HPDE6-E6E7 (cell line): ENCODE measurements at regions not wholly inside any gene's neighbourhood (a gene's known extent, or its start where the extent isn't known, plus 50 kb on each side); places are given as distances from the start of the nearest gene placed in this dataset.

Source experiments
- DNase-seq: peaks from one replicate; pipeline ENCODE4 v3.0.0; 2011; ENCODE audit warnings: missing footprints; ENCODE audit errors: extremely low spot score

DNA sequence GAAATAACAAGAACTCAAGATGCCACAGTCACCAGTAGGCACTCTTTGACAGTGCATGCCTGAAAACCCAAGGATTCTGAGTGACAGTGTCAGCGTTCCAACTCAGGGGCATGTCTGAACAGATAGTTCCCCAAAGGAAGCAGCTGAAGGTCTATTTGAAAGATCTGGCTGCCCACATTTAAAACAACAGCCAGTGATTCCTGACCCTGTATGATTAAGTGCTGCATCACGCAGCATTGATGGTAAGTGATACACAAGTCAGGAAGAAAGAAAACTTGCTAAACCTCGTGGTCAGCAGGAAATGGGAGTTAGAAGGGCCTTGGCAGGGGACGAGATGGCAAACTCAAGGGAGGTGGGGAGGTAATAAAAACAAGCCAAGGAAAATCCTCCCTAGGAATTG, 1013.1 kb downstream of the TYW1 start:
- DNase-seq, result no peak

DNA sequence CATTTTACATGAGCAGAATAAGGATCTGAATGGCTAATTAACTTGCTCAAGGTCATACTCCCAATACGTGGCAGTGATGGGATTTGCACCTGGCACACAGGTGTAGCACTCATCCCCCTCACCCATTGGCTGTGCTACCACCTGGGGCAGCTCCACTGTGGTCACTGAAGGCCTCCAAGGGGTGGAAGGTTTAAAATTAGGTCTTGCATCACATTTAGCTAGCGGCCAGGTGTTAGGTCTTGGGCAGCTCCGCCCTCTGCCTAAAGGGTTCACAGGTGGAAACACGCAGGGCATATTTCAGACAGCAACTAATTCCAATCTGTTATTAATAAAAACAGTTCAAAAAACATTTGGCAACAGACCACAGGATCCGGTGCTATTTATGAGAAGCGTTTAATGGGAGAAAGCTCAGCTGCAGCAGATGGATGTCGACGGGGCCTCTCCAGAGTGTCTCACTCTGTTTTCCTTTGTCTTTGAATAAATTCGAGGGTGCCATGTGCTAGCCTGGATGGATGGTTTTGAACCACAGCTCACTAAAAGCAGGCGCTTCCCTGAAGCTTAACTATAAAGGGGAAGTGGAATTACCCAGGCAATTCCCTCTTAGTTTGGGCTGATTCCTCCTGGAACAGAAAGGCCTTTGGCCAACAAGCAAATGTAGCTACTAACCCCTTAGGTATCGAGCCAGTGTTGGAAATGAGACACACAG, 1017.6 kb downstream of the TYW1 start:
- DNase-seq, result no peak

DNA sequence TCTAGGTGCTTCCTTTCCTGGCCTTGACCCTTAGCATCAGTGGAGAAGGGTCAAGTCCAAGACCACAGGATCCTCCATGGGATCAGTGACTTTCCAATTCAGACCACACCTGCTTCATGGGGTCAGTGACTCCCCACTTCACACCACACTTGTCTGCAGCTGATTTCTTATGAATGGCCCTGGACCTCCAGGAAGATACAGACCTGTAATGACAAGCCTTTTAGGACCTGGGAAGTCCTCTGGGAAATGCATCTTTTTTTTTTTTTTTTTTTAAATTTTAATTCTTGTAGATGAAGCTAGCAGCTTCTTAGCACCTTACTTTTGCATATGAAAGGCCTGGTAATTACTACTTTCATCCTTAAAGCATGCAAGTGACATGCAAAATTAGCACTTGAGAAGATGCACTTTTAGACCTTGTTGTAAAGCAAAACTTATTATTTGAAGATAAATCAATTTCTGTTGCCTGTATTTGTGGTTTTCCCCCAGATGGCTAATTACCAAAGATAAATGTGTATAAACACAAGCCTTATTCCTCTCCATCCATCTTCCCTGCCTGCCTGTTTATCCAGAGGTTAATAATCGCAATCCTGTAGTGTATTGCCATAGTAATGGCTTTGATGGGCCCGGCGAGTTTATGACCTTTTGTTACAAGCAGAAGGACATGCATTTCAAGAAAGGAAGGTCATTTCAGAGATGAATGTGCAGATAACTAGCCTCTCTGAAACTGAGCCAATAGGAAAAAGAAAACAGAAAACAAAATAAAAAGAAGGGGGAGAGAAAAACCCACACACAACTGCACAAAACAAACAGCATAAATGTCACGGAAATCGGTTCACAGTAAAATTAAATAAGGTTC, 1018.7 kb downstream of the TYW1 start:
- DNase-seq, result no peak

DNA sequence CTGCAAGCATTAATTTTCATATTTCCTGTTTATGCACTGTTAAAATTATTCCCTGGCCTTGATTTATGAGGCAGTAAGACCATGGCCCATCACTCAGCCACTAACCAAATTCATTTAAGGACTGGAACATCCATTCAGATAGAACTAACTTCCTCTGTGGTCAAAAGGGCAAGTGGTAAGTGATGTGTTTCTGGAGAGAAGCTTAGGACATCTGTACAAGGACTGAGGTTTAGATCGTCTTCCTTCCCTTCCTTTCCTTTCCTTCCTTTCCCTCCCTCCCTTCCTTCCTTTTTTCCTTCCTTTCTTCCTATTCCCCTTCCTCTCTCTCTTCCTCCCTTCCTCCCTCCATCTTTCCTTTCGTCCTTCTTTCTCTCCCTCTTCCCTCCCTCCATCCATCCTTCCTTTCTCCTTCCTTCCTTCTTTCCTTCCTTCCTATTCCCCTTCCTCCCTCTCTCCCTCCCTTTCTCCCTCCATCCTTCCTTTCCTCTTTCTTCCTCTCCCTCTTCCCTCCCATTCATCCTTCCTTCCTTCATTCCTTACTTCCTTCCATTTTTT, 1019.4 kb downstream of the TYW1 start:
- DNase-seq, result no peak

DNA sequence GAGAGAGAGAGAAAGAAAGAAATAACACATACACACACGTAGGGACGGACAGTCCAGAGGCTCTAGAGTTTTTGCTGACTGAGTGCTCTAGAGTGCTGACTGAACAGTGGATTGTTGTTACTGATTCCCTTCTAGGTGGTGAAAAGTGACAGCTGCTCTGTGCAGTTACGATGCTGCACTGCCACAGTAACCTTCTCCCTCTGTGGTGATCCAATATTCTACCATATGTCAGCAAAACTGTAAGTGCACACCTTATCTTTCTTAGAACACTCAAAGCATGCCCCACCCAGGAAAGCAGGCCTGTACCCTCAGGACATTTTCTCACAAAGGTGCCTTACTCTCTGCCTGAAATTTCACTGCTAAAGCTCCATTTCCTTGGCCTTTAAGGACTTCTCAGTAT, 1023.5 kb downstream of the TYW1 start:
- DNase-seq, result no peak

DNA sequence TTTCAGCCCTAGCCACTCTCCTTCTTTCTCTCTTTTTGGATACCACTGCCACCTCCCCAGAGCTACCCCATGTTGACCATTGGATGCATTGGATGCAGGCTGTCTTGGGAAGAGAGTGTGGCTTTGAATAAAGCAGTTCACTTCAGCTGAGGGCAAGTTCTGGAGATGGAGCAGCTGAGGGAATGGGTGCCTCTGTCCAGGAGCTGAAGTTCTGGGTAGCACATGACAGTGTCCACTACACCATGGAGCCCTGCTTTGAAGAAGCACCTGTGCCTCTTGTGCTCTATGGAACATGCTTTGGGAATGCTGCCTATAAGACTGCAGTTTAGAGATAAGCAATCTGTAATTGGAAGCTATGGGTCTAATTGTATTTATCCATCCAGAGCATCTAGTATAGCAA, 1028.7 kb downstream of the TYW1 start:
- no peak for DNase-seq

DNA sequence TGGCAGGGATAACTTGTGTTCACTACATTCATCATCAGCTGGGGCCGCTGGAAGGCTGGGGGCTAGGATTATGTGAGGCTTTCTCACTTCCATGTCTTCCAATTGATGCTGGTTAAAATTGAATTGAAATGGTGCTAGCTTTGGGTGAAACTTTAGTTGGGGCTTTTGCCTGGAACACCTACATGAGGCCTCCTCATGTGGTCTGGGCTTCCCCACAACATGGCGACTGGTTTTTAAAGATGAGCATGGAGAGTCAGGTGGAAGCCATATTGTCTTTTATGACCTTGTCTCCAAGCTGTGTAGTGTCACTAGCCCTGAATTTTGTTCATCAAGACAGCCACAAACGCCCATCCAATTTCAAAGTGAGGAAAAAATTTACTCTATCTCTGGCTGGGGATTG, 1033.9 kb downstream of the TYW1 start:
- no peak for DNase-seq

DNA sequence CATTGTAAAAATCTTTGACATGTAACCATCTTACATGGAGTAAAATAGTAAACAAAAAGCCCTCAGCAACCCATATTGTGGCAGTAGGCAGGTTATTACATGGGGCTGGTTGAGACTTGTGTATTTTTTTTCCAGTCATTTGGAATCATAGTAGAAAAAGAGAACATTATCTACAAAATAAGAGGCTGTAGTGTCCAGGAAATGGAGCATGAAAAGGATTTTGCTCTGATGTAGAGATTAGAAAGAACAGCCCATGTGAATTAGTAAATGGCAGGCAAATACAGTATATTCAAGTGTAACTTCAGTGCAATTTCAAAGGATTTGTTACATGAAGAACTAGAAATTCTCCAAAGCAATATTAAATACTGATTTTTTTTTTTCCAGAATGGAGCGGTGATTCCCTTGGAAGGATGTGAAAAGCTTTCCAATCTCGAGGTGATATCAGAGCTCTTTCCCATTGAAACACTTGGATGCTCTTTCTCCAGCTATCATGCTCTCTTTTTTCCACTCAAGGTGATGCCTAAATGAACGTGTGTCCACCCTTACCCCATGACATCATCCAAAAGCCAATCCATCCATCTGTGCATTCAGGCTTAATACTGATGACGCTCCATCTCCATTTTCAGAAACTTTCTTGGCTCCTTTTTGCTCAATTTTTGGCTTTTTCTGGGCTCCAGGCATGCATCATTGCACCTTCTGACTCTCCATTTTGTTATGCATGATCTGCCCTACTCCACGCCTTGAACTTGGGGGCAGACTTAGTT, 1034.7 kb downstream of the TYW1 start:
- DNase-seq, result no peak

DNA sequence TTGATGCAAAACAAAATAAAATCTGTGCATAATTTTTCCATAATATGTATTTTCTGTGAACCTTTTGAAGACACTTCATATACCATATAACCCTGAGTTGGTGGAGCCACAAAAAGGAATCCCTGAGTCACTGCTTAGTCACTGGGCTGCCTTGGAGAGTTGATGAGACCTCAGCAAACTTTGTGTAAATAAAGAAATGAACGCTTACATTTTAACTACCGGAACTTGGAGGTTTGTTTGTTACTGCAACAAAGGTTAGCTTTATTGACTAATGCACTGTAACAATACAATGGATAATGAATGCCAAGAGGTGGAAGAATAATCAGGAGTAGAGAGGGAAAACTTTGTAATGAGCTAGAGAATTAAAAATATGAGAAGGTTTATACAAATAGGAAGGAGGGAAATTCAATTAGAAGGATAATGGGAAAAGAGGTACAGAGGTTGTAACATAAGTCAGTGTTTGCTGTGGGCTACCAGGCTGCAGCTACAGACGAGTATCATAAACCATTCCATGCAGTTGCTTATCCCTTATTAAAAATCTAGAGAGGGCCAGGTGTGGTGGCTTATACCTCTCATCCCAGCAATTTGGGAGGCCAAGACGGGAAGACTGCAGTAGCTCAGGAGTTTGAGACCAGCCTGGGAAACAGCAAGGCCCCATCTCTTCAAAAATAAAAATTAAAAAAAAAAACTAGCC, 1042.1 kb downstream of the TYW1 start:
- no peak for DNase-seq

DNA sequence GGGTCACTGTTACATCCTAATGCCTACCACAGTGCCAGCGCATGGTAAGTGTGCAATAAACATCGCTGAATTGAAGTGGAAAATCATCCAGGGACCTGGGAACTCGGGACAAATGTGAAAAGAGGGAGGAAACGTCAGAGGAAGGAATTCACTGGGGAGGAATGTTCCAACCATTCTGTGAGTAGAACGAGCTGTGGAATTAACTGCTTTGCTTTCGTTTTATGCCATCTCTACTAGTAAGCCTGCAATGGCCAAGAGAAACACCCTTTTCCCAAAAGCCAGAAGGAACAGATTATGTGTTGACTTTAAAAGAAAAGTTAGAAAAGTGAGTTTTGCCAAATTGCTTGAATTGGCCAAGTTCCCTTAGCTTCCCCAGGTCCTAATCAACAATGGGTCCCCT, 1044.9 kb downstream of the TYW1 start:
- DNase-seq, result no peak

DNA sequence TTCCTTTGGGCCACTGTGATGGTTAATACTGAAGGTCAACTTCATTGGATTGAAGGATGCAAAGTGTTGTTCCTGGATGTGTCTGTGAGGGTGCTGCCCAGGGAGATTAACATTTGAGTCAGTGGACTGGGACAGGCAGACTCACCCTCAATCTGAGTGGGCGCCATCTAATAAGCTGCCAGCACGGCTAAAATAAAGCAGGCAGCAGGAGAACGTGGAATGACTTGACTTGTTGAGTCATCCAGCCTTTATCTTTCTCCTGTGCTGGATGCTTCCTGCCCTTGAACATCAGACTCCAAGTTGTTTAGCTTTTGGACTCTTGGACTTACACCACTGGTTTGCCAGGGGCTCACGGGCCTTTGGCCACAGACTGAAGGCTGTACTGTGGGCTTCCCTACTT, 1046.9 kb downstream of the TYW1 start:
- no peak for DNase-seq

DNA sequence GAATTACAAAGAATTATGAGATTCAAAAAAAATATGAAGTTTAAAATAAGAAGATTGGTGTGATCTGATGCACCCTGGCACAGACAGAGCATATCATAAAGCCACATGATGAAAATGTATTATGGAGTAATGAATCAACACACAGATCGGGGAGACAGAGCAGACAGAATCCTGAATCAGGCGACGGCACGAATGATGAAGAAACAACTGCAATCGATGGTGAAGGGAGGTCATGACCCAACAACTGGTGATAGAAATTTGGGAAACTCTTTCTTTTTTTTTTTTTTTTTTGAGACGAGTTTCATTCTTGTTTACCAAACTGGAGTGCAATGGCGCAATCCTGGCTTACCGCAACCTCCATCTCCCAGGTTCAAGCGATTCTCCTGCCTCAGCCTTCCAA, 1054.0 kb downstream of the TYW1 start:
- DNase-seq, result no peak

DNA sequence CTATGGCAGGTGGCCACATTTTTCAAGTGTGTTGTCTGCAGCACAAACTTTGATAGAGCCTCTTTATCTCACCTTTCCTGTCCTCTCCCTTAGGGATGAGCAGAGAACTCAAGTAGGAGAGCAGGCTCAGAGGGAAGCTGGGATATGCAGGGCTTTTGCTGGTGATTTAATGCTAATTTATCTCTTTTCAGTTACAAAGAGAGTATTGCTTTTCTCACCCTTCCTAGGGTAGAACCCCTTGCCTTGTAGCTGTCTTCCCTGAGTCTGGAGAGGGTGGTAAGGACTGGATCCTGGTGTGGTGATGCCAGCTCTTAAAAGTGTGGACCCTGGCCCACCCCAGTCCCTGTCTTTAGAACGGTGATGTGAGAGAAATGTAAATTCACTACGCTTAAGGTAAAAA, 1061.4 kb downstream of the TYW1 start:
- DNase-seq, result no peak

DNA sequence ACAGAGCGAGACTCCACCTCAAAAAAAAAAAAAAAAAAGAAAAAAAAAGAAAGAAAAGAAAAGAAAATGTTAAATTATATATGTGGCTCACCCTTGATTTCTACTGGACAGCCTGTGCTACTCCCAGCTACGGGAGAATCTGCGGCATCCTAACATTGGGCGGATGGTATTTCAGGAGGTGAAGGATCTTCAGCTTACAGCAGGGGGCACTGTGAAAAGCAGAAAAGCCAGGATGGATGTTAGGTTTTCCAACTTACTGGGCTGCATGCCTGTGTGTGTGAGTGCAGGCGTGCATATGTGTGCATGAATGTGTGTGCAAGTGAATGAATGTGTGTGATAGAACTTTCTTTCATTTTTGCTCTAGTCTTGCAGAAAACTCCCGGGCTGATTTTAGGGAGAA, 1066.5 kb downstream of the TYW1 start:
- no peak for DNase-seq

DNA sequence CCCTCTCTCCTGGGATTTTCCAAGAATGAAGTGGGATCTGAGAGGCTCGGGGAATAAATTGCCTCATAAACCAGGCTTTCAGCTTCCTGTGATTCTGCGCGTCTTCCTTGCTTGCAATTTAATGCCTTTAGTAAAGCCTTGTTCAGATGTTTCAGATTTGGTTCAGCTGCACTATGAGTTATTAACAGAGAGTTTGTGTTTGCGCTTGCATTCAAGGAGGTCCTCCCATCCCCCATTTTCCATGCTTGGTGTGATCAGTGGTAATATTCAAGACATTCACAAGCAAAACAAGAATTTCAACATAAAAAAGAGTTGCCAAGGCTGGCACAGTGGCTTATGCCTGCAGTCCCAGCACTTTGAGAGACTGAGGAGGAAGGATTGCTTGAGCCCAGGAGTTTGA, 1068.9 kb downstream of the TYW1 start:
- no peak for DNase-seq

DNA sequence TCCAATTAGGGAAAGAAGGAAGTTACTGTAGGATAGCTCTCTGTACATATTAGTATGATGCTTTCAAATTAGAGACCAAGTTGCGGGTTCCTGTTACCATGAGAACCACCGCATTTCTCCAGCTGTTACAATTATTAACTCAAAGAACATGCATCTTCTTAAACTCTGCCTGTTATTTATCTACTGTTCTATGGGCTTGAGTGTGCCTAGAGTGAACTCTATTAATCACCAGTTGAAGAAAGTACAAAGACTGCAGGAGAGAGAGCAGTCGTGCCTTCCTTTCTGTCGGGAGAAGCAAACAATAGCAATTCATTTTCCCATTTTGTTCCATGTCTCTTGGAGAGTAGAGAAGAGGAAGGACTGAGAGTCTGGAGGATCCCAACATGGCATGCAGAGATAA, 1071.2 kb downstream of the TYW1 start:
- DNase-seq, result no peak

DNA sequence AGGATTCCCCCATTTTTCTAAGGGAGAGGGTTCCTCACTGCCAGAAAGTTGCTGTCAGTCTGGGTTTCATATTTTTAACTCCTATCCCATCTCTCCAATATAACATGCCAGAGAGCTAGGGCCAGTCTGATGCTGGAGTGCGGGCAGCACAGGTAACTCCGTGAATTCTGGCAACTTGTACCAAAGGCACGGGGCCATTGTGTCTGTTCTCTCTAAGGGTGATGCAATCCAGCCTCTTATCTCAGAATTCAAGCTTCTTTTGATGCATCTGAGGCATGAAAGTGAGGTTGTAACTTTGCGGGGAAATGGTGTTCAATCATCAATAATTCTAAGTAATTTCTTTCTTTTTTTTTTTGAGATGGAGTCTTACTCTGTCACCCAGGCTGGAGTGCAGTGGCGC, 1074.4 kb downstream of the TYW1 start:
- DNase-seq, result no peak

DNA sequence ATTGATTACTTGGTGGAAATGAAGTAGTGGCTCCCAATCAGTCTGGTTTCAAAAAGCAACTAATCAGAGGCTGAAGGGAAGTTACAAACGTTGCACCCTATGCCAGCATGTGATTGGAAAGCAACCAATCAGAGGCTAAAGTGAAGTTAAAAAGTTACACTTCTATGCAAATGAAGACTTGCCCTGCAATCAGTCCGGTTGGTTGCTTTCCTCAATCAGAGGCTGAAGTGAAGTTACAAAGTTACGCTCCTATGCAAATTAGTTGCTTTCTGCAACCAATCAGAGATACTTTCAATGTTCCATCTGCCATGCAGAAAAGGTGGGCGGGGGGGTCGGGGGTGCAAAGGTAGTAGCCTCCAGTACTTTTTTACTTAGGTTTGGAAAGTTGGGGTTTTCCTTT, 1077.1 kb downstream of the TYW1 start:
- no peak for DNase-seq

DNA sequence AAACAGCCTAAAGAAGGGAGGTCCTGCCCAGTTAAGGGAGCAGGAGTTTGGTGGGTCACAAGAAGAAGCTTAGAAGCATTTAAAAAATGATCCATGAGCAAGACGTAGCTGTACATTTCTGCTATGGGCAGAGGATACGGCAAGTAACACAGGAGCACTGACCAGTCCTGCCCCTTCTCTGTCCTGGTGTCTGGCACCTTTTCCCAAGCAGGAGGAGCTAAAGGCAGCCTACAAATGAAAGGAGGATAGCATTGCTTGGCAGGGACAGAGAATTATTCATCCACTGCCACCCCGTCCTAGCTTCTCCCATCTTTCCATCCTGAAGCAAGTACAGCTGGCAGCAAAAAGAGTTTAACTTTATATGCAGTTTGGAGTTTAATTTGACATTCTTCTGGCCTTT, 1077.6 kb downstream of the TYW1 start:
- no peak for DNase-seq

DNA sequence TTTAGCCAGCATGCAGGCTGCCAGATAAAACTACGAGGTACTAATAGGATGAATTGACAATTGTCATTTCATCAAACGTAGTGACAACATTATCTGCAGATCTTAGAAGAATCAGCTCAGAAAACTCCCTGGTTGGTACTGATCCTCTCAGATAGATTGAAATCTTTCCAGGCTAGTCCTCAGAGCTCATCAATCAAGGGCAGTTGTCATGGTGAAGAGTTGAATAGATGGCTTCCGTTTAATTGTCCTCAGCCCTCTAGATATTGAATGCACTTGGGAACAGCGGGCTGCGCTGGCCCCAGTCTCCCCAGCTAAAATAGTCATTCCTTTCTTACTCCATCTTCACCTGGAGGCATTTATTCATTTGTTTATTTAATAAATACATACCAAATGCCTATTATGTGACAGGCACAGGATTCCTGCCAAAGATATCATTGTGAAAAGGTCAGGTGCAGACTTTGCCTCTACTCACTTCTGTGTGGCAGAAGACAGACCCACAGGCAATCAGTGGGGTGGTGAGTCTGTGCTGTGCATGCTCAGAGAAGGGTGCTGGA, 1081.6 kb downstream of the TYW1 start:
- DNase-seq, result no peak
